Body of pancreas (tissue), 4 donors: ENCODE measurements at regions not wholly inside any gene's neighbourhood (a gene's known extent, or its start where the extent isn't known, plus 50 kb on each side); places are given as distances from the start of the nearest gene placed in this dataset.

Experiments used
- POLR2A ChIP-seq, 3 donors: fragments of 450-650 bp; IDR thresholded peaks; one replicate each; pipeline ENCODE4 v1.6.1; 2016; ENCODE audit warnings: antibody characterized with exemption in 3 of 3, mild to moderate bottlenecking in 2 of 3
- TF ChIP-seq, protein P1 (sequence below), 7 experiments: fragments of 450-650 bp in 4 of 7; fragments of 200-600 bp in 3 of 7; sonication (generic) in 3 of 7; IDR thresholded peaks; one replicate each; pipeline ENCODE4 v1.5.1; 2016 to 2019; ENCODE audit warnings: antibody characterized with exemption in 7 of 7

DNA sequence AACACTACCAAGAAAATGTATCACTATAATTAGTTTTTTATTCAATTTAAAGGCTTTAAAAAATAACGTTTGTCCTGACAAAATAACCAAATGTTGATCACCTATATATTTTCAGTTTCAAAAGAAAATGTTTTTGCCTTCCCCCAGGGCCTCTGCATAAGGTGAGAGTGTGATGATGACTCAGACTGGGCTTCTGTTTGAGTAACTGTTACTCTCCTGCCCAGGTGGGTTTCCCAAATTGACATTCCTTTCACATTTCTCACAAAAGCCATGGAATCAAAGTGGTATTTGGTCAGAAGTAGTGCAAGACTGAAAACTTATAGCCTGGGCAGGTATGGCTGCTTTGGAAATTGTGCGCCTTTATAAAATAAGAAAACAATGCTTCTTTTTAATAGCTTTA is 180.6 kb downstream of the COG6 start:
- TF ChIP-seq, protein P1, sequence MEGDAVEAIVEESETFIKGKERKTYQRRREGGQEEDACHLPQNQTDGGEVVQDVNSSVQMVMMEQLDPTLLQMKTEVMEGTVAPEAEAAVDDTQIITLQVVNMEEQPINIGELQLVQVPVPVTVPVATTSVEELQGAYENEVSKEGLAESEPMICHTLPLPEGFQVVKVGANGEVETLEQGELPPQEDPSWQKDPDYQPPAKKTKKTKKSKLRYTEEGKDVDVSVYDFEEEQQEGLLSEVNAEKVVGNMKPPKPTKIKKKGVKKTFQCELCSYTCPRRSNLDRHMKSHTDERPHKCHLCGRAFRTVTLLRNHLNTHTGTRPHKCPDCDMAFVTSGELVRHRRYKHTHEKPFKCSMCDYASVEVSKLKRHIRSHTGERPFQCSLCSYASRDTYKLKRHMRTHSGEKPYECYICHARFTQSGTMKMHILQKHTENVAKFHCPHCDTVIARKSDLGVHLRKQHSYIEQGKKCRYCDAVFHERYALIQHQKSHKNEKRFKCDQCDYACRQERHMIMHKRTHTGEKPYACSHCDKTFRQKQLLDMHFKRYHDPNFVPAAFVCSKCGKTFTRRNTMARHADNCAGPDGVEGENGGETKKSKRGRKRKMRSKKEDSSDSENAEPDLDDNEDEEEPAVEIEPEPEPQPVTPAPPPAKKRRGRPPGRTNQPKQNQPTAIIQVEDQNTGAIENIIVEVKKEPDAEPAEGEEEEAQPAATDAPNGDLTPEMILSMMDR (IDR thresholded peaks at IDR 0.05), result no peak
- no peak for TF ChIP-seq POLR2A (IDR thresholded peaks at IDR 0.05)
